K562 (cell line): ENCODE measurements at regions not wholly inside any gene's neighbourhood (a gene's known extent, or its start where the extent isn't known, plus 50 kb on each side); places are given as distances from the start of the nearest gene placed in this dataset.

ENCODE experiments used
- ATAC-seq: fragments of 200-7000 bp; cut with Tn5 transposase; 3 replicates; pipeline ENCODE4 v1.9.1; 2020; ENCODE audit warnings: moderate library complexity
- BruUV-seq: library from RNA; stranded (reverse); fragments of 400-500 nt; replicated peaks from 2 replicates; lab custom pipeline; 2021; lab: Mats Ljungman, UMichigan
- CTCF ChIA-PET: fragments of 300-600 bp; formaldehyde crosslinking; extraction: SDS; loops from one replicate; lab custom pipeline; 2021; ENCODE audit warnings: low intra/inter-chr PET ratio; lab: Yijun Ruan, JAX
- POLR2A ChIA-PET: fragments of 300-600, 350-650 bp; sonication (Branson Sonifier 250); formaldehyde crosslinking; extraction: SDS; loops from one replicate; lab custom pipeline; 2021; ENCODE audit warnings: antibody characterized with exemption, inconsistent platforms; lab: Yijun Ruan, JAX
- DNase-seq, 4 experiments: peaks; one replicate each; pipeline versions ENCODE4 v3.0.0 to v3.0.0-alpha.2; 2011 to 2018; ENCODE audit warnings: low spot score in 3 of 4, mixed read lengths in 3 of 4; ENCODE audit errors: extremely low read depth in 1 of 4
- FAIRE-seq: peaks from 2 replicates; lab custom pipeline; 2011; peaks lifted over from hg19 to GRCh38; lab: Jason Lieb, UNC
- H2AFZ ChIP-seq: 2 replicates; pipeline ENCODE4 v1.6.0; 2011; ENCODE audit warnings: low read depth, low read length, control low read depth, inconsistent platforms
- H3K27ac ChIP-seq: fragments of 200-600 bp; 3 replicates; pipeline ENCODE4 v1.8.0; 2011; ENCODE audit warnings: low read depth, mild to moderate bottlenecking, control low read depth, inconsistent platforms, low read length, moderate library complexity, mixed read lengths; ENCODE audit errors: extremely low read depth
- H3K27me3 ChIP-seq, 2 experiments: fragments of 300-600 bp in 1 of 2; 2 replicates in 1 of 2; 3 replicates in 1 of 2; pipeline versions ENCODE4 v1.6.0 to v1.8.0; 2011; ENCODE audit warnings: inconsistent platforms in 2 of 2, low read length in 2 of 2, mild to moderate bottlenecking in 1 of 2, mixed read lengths in 1 of 2, moderate library complexity in 1 of 2; ENCODE audit not compliant: control insufficient read depth in 2 of 2, insufficient read depth in 2 of 2
- H3K36me3 ChIP-seq: fragments of 300-600 bp; 3 replicates; pipeline ENCODE4 v1.8.0; 2011; ENCODE audit warnings: mild to moderate bottlenecking, low read length, inconsistent platforms; ENCODE audit not compliant: control insufficient read depth, insufficient read depth
- H3K4me1 ChIP-seq, 2 experiments: fragments of 200-600 bp in 1 of 2; replicated peaks in 1 of 2; 2 replicates in 1 of 2; 3 replicates in 1 of 2; pipeline versions ENCODE4 v1.5.1 to v1.8.0; 2011; ENCODE audit warnings: inconsistent platforms in 2 of 2, low read length in 2 of 2, mild to moderate bottlenecking in 1 of 2, mixed read lengths in 1 of 2, moderate library complexity in 1 of 2; ENCODE audit not compliant: control insufficient read depth in 2 of 2, insufficient read depth in 2 of 2
- H3K4me2 ChIP-seq: 2 replicates; pipeline ENCODE4 v1.6.1; 2011; ENCODE audit warnings: low read length, control low read depth, inconsistent platforms, mixed read lengths; ENCODE audit not compliant: insufficient read depth
- H3K4me3 ChIP-seq: fragments of 200-600 bp; sonication (generic), shearing (Covaris generic); 2 replicates; pipeline ENCODE4 v1.5.1; 2016; ENCODE audit warnings: control low read depth, inconsistent platforms
- H3K79me2 ChIP-seq: fragments of 200-600 bp; 3 replicates; pipeline ENCODE4 v1.8.0; 2011; ENCODE audit warnings: low read length, inconsistent platforms; ENCODE audit not compliant: control insufficient read depth, insufficient read depth
- H3K9ac ChIP-seq, 2 experiments: 2 replicates each; pipeline versions ENCODE4 v1.6.0 to v1.6.1; 2011; ENCODE audit warnings: low read depth in 2 of 2, low read length in 2 of 2, control low read depth in 1 of 2, inconsistent platforms in 1 of 2, mild to moderate bottlenecking in 1 of 2, mixed read lengths in 1 of 2; ENCODE audit not compliant: insufficient read depth in 1 of 2
- H3K9me1 ChIP-seq: one replicate; pipeline ENCODE4 v1.6.0; 2011; ENCODE audit warnings: inconsistent platforms, mild to moderate bottlenecking, low read length, moderate library complexity; ENCODE audit not compliant: control insufficient read depth, insufficient read depth
- H3K9me3 ChIP-seq: replicated peaks from 2 replicates; pipeline ENCODE4 v1.5.1; 2011; ENCODE audit warnings: low read depth, low read length, inconsistent platforms; ENCODE audit not compliant: control insufficient read depth, insufficient read depth
- H4K20me1 ChIP-seq: replicated peaks from 2 replicates; pipeline ENCODE4 v1.6.1; 2011; ENCODE audit warnings: low read length, inconsistent platforms, mixed read lengths; ENCODE audit not compliant: control insufficient read depth, insufficient read depth
- CEBPB ChIP-seq: fragments of 450-650 bp; IDR thresholded peaks from 2 replicates; pipeline ENCODE4 v1.6.1; 2016; ENCODE audit warnings: missing genetic modification characterization, missing compliant biosample characterization
- CEBPG ChIP-seq, 3 experiments: fragments of 200-800 bp in 1 of 3; sonication (Bioruptor generic) in 1 of 3; sonication (generic) in 1 of 3; formaldehyde crosslinking in 1 of 3; IDR thresholded peaks in 2 of 3; conservative IDR thresholded peaks in 1 of 3; 2 replicates each; pipeline versions ENCODE4 v1.6.1 to v1.8.0; 2016 to 2022; ENCODE audit warnings: missing compliant biosample characterization in 2 of 3, missing genetic modification characterization in 2 of 3, mild to moderate bottlenecking in 1 of 3, missing genetic modification reagents in 1 of 3
- ETS2 ChIP-seq: IDR thresholded peaks from 2 replicates; pipeline ENCODE4 v1.6.1; 2016; ENCODE audit warnings: borderline replicate concordance, missing genetic modification characterization, mild to moderate bottlenecking, moderate library complexity, missing compliant biosample characterization; ENCODE audit not compliant: poor library complexity, severe bottlenecking
- NCOA6 ChIP-seq: fragments of 450-650 bp; IDR thresholded peaks from 2 replicates; pipeline ENCODE4 v1.6.1; 2017; ENCODE audit warnings: mild to moderate bottlenecking
- SNRNP70 ChIP-seq: fragments of 200-400 bp; formaldehyde crosslinking; optimal IDR thresholded peaks from 2 replicates; pipeline ENCODE3; 2017; ENCODE audit warnings: low read depth, low read length
- ZNF184 ChIP-seq: sonication (generic); formaldehyde crosslinking; IDR thresholded peaks from 2 replicates; pipeline ENCODE4 v1.5.0; 2020; ENCODE audit warnings: missing genetic modification reagents
- WGBS: fragments of 100-300 bp; shearing (Covaris generic); methylation state at CpG from one replicate; pipeline ENCODE4 v1.1.6; 2016; ENCODE audit warnings: low coverage, mixed read lengths; ENCODE audit not compliant: insufficient coverage; ENCODE audit errors: missing lambda C conversion rate; 5-methylcytosine and 5-hydroxymethylcytosine counted together
- in situ Hi-C: fragments of 300-500 bp; cut with MboI; formaldehyde crosslinking; loops from 4 replicates; pipeline ENCODE4 v1.15.0; 2018; ENCODE audit warnings: inconsistent platforms, mixed read lengths
- intact Hi-C: fragments of 100-400 bp; cut with micrococcal nuclease; formaldehyde crosslinking; loops from 2 replicates; pipeline ENCODE4 v1.14.2; 2022
- TF ChIP-seq, protein P1 (sequence below): sonication (generic); formaldehyde crosslinking; IDR thresholded peaks from 2 replicates; pipeline ENCODE4 v1.5.0; 2020; ENCODE audit warnings: missing genetic modification reagents

DNA sequence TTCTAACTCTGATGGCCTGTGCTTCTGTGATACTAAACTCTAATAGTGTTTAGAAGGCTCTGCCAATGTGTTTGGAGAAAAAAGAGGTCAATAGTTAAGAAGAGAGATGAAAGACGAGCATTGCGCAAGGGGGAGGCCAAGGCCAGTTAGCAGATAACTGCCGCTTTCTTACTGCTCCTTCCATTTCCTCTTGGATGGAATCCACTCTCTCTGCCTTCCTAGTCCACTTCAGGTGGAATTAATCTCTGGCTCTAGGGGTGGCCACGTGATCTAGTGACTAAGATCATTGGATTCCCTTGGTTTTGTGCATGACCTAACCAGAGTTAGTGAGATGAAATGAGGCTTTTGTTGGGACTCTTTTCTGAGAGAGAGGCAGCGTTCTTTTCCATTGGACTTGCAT lies 148.3 kb downstream of the ACTL8 start:
- no TSS peak for BruUV-seq
- CTCF ChIA-PET = no interaction called here
- FAIRE-seq (no peak), DNase-seq (no peak), ATAC-seq (no peak)
- no peaks in the 10 kb centered on the region for H3K9me3 ChIP-seq
- H3K4me2 ChIP-seq = no peak overlapping the region
- H3K4me3 ChIP-seq = no peak overlapping the region
- H3K9ac ChIP-seq = no peak overlapping the region
- WGBS = 0% methylated on average over 5 of the region's 5 CpGs
- intact Hi-C loops (no loop called here), in situ Hi-C loops (no loop called here)
- TF ChIP-seq, protein P1, sequence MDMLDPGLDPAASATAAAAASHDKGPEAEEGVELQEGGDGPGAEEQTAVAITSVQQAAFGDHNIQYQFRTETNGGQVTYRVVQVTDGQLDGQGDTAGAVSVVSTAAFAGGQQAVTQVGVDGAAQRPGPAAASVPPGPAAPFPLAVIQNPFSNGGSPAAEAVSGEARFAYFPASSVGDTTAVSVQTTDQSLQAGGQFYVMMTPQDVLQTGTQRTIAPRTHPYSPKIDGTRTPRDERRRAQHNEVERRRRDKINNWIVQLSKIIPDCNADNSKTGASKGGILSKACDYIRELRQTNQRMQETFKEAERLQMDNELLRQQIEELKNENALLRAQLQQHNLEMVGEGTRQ (CRISPR knock-in tag) = peak; percentile 27; the same call in 1 of the 2 replicates
- TF ChIP-seq CEBPG (CRISPR knock-in tag; IDR thresholded peaks at IDR 0.05) = no peak
- 0 out of 4 replicates have a peak, but pooled peaks of 1 of the 2 experiments have one; percentile 9 for TF ChIP-seq CEBPG (tag; conservative IDR thresholded peaks at IDR 0.05 in 1 of 2, IDR thresholded peaks at IDR 0.05 in 1 of 2)
- no peak for TF ChIP-seq ETS2
- no peak for TF ChIP-seq NCOA6
- no peak for TF ChIP-seq ZNF184 (CRISPR knock-in tag)
- no peak for TF ChIP-seq SNRNP70
- TF ChIP-seq CEBPB = peak; percentile 56; the same call in 1 of the 2 replicates
- H3K9me1 ChIP-seq = no peaks in the 10 kb centered on the region
- no peaks in the 10 kb centered on the region for H3K79me2 ChIP-seq
- no peaks in the 10 kb centered on the region for H3K4me1 ChIP-seq
- POLR2A ChIA-PET = interaction anchor here (0.7 kb wide), 1 partner anchor 11 kb away, joined by 3 read pairs; no protein-coding TSS in a partner anchor
- no peaks in the 10 kb centered on the region for H4K20me1 ChIP-seq
- no peaks in the 10 kb centered on the region for H3K27me3 ChIP-seq
- H3K36me3 ChIP-seq = no peaks in the 10 kb centered on the region
- no peak overlapping the region for H3K27ac ChIP-seq
- H2AFZ ChIP-seq = no peak overlapping the region
